Limb (tissue), 2 donors: ENCODE measurements at regions not wholly inside any gene's neighbourhood (a gene's known extent, or its start where the extent isn't known, plus 50 kb on each side); places are given as distances from the start of the nearest gene placed in this dataset.
"Not testable (repeated sequence)": the region's sequence is repeated elsewhere in the genome, so short reads cannot be mapped to it uniquely, and the experiment has no call there.

ENCODE experiments used
- DNase-seq, 2 donors: peaks; one replicate each; pipeline ENCODE4 v3.0.0-alpha.2; 2016; ENCODE audit errors: extremely low spot score in 2 of 2

DNA sequence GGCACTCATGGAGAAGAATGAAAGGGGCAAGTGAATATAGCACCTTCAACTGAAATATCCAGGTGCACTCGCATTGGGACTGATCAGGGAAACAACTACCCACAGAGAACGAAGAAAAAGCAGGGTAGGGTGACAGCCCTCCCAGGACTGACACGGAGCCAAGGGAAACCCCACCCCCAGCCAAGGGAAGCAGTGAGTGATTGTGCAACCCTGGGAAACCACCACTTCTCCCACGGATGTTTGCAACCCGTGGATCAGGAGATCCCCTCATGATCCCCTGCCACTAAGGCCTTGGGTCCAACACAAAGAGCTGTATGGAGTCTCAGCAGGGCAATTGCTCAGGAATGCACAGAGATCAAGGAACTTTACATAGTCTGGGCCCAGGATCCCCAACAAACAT is 158.5 kb upstream of the HCCS start:
- DNase-seq: no peak

DNA sequence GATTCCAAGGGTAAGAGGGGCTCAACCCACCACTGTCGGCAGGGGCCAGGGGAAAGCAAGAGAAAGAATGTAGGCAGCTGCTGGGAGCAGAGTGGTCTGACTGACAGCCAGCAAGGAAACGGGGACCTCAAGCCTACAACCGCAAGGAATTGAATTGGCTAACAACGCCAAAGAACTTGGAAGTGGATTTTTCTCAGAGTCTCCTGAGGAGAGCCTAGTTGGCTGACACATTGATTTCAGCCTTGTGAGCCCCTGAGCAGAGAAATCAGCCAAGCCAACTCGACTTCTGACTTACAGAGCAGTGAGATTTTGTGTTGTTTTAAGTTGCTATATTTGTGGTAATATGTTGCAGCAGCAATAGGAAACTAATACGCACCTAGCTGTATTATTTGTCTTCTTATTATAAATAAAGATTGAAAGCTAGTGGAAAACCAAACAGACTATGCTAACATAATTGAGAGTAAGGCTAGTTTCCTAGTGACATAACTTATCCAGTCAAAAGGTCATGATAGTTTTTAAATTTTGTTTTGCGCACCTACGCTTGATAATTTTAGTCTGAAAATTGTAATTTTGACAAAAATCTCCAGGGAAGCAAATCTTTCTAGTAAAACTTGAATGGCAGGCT is 145.8 kb upstream of the HCCS start:
- DNase-seq: no peak

DNA sequence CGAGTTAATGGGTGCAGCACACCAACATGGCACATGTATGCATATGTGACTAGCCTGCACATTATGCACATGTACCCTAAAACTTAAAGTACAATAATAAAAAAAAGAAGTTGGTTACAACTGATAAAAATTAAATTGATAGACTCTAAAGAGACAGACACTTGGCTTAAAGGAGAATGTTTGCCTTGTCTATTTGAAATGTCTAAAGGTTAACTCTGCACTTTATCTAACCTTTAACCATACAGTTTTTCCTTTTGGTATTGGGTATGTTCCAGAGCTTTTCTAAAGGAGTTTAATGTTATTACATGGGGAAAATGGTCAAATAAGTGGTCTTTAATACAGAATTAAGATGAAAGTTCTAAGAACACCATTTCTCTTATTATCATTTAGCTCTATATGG is 145.1 kb upstream of the HCCS start:
- DNase-seq: no peak

DNA sequence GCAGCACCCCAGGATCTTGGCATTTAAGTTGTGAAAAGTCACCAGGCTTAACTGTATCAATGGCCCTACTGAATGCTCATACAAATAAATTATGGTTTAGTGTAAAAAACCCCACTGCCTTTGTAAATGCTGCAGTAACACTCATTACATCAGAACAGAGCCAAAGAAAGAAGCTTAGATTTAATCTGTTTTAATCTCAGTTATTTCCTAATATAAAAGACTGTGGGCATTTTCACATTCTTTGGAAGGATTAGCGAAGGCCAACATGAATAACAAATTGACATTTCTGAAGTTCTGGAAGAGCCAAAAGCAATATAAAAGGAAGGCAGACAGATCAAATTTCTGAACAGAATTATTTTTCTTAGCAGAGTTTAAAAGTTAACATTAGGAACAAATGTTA is 140.0 kb upstream of the HCCS start:
- DNase-seq: no peak

DNA sequence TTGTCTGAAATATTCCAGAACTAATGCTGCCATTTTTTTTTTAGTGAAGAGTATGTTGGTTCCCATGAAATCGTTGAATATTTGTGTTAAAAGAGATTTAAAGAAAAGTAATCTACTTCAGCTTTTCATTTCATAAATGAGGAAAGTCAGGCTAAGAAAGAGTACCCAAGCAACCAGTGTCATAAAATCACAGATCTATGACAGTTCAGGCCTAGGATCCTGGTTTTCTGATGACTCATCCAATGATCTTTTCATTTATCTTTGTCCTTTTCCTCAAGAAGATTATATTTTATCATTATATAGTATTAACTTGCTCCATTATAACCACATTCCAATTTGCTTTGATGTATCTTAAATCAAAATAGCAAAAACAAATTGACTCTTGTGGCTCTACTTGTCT is 139.4 kb upstream of the HCCS start:
- DNase-seq: no peak

DNA sequence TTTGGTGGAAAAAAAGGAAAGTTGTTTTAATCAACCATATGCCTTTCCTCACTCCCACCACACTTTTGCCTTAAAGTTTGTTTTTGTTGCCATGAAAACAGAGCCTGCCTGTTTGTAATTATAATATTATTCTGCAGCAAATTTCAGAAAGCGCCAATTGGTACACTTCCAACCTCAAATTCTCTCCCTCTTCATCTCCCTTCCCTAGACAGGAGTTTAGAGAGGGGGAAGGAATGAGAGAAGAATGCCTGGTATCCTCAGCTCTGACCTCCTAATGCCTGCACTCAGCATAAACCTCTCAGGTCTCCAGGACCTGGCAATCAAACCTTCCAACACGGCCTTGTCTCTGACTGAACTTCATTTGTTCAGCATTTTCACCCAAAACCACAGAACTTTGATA is 138.4 kb upstream of the HCCS start:
- DNase-seq: peak in 1 of 2 donors; percentile 23

GRCh38 chrX:10974920-10975319 is 136.2 kb upstream of the HCCS start:
- no peak for DNase-seq

GRCh38 chrX:10979956-10980355 is 131.2 kb upstream of the HCCS start:
- no peak for DNase-seq

GRCh38 chrX:10981506-10981905 is 129.6 kb upstream of the HCCS start:
- no peak for DNase-seq

GRCh38 chrX:10983526-10983925 is 127.6 kb upstream of the HCCS start:
- no peak for DNase-seq

DNA sequence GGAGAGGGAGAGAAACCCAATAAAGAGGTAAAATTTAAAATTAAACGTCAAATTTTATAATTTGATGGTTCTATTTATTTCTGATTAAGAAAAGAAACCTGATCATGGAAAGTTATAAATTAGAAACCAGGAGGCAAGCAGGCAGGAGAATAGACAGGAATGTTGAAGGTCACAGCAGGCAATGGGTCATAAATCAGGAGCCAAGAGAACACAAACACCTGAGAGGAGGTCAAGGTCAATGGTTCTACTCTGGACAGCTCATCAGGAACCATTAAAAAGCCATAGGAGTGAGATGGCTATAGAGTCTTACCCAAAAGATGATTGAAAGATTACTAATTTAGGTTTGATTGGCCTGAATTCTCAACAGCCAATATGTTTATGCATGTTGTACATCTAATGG is 126.9 kb upstream of the HCCS start:
- no peak for DNase-seq

DNA sequence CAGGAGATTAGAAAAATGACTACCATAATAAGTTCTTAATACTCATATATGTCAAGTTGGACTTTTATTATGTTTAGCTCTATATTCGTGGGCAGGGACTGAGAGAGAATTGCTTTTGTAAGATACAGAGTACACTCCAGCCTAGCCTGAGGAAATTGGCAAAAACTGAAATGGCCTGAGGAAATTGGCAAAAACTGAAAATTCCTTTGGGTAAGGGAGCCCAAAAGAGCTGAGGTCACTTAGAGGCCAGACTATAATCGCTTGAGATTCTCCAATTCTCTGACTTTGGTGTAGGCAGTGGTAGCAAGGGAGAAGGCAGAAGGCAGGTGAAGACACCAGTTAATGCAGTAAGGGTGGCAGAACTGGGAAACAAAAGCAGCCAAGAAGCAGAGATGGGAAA is 124.5 kb upstream of the HCCS start:
- no peak for DNase-seq

- DNase-seq: no peak
Measured at GRCh38 chrX:10988653-10989052, 122.5 kb upstream of the HCCS start.

DNA sequence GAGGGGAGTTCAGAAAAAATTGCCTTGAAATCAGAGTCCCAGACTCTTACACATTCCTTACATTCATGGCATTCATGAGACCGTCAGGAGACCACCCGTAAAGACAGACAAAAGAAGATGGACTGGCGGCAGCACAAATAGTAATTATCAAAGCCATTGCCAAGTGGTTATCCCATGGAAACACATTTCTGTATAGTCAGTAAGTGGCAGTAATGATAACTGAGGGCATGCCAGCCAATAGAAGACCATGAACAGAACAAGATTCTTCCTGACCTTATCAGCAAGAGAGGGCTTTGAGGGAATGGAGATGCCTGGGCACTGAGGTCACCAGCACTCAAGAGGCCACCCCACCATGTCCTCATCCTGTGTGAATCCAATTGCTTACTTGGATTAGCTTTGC is 121.7 kb upstream of the HCCS start:
- no peak for DNase-seq

- DNase-seq: no peak
Measured at GRCh38 chrX:10990418-10990817, 120.7 kb upstream of the HCCS start.

DNA sequence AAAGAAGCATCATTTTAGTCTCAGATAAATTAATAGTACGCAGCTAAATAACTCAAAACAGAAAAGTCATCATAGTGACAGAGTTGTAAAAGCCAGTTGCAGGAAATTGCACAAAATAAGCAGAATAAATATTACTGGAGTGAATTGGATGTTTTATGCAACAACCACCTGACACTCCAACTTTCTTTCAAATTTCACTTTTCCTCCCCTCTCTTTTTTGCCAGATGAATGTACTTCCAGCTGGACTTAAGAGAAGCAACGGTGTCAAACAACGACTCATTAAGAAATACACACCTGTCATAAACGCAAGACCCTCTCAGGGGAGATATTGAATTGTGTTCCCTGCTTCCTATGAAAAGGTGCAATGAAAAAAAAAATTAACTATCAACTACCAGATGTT is 120.2 kb upstream of the HCCS start:
- DNase-seq: no peak

DNA sequence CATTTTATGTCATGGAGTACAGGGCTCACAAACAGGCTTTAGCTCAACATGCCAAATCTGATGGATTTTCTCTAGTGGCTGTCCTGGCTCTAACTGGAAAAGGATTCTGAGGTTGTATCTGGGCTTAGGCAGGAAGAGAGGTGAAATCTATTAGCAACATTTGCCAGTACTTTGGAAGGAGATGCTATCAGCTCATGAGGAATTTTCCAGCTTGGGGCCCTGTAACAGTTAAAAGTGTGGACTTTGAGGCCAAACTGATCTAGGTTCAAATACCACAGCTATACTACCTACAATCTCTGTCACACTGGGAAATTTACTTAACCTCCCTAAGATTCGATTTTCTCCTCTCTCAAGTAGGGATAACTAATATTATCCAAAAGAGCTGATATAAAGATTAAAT is 119.0 kb upstream of the HCCS start:
- DNase-seq: no peak

GRCh38 chrX:11007076-11007475 is 104.1 kb upstream of the HCCS start:
- not testable (repeated sequence) for DNase-seq

- DNase-seq: no peak
Measured at GRCh38 chrX:11010476-11010875, 100.7 kb upstream of the HCCS start.

GRCh38 chrX:11016728-11017127 is 94.4 kb upstream of the HCCS start:
- no peak for DNase-seq

DNA sequence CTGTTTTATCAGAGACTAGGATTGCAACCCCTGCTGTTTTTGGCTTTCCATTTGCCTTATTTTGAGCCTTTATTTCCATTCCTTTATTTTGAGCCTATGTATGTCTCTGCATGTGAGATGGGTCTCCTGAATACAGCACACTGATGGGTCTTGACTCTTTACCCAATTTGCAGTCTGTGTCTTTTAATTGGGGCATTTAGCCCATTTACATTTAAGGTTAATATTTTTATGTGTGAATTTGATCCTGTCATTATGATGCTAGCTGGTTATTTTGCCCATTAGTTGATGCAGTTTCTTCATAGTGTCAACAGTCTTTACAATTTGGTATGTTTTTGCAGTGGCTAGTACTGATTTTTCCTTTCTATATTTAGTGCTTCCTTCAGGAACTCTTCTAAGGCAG is 88.5 kb upstream of the HCCS start:
- not testable (repeated sequence) for DNase-seq

DNA sequence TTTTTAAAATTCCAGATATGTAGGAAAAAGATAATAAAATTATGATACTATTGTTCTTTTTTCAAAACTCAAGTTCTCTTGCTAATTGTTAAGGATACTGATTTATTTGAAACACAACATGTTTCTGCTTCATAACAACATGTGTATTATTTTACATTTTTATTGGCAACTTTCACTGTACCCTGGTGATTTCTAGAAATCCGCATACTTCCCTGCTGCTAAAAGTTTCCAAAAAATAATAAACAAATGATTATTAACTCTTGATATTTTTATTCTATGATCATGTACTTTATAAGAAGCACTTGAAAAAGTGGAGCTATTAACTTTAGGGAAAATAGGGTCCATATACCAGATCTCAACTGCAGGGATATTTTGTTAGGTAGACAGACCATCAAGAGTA is 71.2 kb upstream of the HCCS start:
- DNase-seq: no peak

DNA sequence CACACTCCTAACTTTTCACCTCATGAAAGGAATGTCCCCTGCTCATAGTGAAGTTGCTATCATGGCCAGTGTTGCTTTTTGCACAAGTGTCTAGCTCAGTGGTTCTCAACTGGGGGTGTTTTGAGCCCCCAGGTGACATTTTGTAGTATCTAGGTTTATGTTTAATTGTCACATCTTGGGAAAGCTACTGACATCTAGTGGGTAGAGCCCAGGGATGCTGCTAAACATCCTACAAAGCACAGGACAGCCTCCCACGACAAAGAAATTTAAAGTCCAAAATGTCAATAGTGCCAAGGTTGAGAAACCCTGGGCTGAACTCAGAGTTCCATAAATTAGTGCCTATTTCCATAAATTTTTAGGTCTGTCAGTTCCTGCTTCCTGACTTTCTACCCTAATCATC is 70.7 kb upstream of the HCCS start:
- DNase-seq: no peak

- DNase-seq: no peak
Measured at GRCh38 chrX:11040996-11041395, 70.1 kb upstream of the HCCS start.
